Fibroblast of skin of abdomen (primary cell): ENCODE measurements at regions not wholly inside any gene's neighbourhood (a gene's known extent, or its start where the extent isn't known, plus 50 kb on each side); places are given as distances from the start of the nearest gene placed in this dataset.
"Not testable (repeated sequence)": the region's sequence is repeated elsewhere in the genome, so short reads cannot be mapped to it uniquely, and the experiment has no call there.

Source experiments
- DNase-seq: peaks from one replicate; pipeline ENCODE4 v3.0.0-alpha.2; 2013

DNA sequence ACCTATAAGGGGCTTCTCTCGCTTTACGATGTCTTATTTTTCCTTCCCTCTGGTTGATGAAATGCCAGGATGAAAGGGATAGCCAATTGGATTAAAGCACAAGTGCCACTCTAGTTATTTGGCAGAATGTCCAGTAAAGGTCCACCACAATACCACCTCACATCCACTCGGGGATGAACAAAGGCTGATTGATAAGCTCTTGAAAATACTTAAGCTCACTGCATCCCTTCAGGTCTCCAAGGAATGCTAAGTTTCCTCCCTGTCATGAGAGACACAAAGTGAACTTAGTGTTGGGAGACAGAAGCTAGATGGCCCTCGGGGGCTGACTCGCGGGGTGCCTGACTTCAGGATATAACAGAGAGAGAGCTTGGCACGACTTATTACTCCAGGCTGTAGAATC, 185.9 kb upstream of the ZNF644 start:
- not testable (repeated sequence) for DNase-seq

DNA sequence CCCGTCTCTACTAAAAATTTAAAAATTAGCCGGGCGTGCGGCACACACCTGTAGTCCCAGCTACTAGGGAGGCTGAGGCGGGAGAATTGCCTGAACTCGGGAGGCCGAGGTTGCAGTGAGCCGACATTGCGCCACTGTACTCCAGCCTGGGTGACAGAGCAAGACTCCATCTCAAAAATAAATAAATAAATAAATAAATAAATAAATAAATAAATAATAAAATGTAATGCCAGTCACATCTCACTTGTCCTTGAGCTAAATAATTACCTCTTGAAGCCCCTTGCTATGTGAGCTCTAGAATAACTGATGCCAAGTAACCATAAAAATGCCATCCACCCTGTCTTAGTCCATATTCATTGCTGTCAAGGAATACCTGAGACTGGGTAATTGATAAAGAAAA, 182.3 kb upstream of the ZNF644 start:
- DNase-seq, result not testable (repeated sequence)

- DNase-seq, result no peak
Measured at GRCh38 chr1:91201694-91202093, 179.9 kb upstream of the ZNF644 start.

- DNase-seq, result no peak
Measured at GRCh38 chr1:91201176-91201575, 179.3 kb upstream of the ZNF644 start.

DNA sequence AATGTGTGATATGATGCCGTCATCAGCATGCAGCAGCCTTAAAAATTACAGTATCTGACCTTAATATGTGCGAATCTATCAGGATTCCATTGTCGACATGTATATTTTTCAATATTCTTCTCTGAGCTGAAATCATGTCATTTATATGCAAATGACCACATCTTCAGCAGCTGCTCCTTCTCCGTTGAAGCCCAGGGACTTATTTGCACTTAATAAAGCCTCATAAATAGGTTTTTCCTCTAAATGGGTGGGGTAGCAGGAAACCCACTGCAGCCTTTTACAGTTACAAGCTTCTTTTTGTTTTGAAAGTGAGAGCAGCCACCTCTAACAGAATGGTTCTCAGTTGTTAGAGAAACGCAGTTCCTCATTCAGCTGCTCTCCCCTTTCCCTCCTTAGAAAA, 178.8 kb upstream of the ZNF644 start:
- DNase-seq, result no peak

GRCh38 chr1:91199988-91200387, 178.2 kb upstream of the ZNF644 start:
- DNase-seq, result no peak

DNA sequence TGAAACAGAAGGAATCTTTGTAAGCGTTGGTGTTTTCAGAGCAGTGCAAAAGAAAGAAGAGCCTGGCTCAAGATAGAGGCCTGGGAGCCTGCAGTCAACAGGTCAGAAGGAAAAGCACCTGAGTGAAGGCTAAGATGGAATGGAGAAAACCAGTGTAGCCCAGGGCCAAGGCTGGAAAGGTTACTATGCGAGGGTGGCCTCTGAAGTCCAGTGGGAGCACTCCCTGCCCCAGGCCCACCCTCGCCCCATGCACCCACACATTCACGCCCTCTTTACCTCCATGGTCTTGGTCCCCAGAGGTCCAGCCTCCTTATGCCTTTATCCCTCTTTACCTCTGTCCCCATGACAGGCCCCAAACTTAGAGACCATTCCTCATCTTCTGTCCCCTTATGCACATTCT, 169.2 kb upstream of the ZNF644 start:
- no peak for DNase-seq

- DNase-seq, result no peak
Measured at GRCh38 chr1:91189096-91189495, 167.3 kb upstream of the ZNF644 start.

DNA sequence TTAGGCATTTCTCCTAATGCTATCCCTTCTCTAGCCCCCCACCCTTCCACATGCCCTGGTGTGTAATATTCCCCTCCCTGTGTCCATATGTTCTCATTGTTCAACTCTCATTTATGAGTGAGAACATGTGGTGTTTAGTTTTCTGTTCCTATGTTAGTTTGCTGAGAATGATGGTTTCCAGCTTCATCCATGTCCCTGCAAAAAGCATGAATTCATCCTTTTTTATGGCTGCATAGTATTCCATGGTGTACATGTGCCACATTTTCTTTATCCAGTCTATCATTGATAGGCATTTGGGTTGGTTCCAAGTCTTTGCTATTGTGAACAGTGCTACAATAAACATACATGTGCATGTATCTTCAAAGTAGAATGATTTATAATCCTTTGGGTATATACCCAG, 161.0 kb upstream of the ZNF644 start:
- not testable (repeated sequence) for DNase-seq

DNA sequence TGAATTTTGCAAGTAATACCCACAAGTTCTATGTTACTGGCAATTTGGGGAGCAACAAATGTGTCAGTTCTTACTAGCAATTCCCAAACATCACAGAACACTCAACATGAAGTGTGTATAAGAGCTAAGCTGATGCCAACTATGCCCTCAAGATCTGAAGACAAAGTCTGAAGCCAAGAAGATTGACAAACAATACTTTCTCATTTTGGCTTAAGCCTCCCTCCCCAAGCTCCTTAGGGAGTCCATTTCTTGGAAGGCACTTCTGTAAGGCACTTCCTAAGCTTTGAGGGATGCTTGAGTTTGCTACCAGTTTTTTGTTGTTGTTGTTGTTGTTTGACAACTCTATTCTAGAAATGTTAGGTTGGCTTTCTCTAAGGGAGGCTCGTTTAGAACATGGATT, 154.4 kb upstream of the ZNF644 start:
- no peak for DNase-seq

- no peak for DNase-seq
Measured at GRCh38 chr1:91174734-91175133, 152.9 kb upstream of the ZNF644 start.

DNA sequence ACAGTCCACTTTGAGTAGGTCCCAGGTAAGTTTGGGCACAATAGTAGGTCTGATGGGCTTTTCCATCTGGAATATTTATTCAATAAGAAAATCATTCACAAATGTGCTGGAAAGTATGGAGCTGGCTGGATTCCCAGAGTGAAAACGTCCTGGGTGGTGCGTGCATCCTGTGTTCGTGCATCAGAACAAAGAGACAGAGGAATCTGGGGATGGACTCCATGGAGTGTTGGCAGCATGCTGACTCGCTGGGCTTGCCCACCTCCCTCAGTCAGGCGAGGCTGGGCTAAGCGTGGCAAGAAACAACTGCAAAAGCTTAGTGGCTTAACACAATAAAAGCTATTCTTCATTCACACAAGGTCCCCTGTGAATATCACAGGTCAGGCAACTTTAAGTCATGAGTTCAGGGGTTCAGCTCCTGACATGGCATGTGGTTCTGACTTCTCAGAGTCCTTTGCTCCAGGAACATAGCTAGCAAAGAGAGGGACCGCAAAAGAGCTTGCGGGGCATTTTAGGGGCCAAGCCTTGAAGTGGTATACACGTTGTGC, 151.6 kb upstream of the ZNF644 start:
- peak; percentile 72 for DNase-seq

GRCh38 chr1:91172541-91172940, 150.7 kb upstream of the ZNF644 start:
- DNase-seq, result no peak

DNA sequence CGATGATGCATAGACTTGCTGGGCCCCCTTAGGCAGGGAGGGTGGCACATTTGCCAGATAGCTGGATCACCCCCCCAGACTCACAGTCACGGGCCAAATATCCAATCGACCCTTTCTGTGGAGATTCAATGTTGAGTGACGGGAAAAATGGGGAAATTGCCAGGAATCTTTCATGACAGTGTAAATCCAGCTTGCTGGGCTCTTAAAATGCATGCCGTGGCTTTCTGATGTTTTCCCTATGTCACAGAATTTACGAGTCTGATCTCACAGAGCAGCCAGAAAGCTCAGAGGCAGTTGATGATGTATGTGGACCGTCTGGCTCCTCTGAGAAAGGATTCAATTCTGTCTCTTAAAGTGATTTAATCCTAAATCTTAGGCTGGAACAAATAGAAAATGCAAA, 150.1 kb upstream of the ZNF644 start:
- DNase-seq, result peak; percentile 86

DNA sequence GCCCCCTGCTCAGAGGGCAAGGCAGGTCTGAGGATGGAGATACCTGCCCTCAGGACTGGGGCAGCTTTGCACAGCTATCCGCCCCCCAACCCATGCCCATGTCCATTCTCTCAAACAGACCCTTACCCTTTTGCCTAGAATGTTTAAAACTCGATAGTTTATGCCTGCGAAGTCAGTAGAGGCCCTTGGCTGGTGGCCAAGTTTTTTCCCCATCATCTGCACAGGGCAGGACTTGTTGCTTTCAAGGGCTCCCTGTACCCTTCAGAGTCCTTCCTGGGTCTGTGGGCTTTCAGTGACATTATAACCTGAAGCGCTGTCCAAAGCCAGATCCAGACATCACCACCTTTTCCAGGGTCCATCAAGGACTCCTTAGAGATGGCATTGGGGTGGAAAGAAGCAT, 148.7 kb upstream of the ZNF644 start:
- DNase-seq, result no peak

DNA sequence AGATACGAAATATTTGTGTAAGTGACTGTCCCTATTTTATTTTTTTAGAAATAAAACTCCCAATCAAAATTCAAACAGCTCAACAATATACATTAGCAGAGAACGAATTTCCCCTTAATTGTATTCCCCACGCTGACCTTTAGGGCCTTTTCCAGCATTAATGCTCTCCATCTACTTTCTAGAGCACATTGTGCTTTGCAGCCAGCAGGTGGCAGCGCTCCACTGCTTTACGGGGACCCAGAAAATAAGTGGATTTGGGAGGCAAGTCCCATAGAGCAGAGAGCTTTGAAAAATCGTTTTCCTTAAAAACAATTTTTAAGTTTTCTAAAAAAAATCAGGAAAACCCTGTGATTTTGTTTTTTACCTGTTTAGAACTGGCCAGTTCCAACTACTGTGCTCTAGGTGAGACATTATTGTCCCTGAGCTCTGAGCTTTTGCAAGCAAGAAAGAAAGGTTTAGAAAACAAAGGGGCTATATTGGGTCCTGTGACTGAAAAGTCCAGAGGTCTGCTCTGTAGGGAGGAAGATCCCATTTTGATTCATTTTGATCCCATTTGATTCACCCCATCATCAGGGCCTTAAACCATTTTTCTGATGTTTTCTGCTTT, 144.4 kb upstream of the ZNF644 start:
- DNase-seq, result peak; percentile 61

- DNase-seq, result peak; percentile 53
Measured at GRCh38 chr1:91165033-91165654, 143.3 kb upstream of the ZNF644 start.

- no peak for DNase-seq
Measured at GRCh38 chr1:91162613-91163012, 140.8 kb upstream of the ZNF644 start.

- DNase-seq, result no peak
Measured at GRCh38 chr1:91161749-91162148, 139.9 kb upstream of the ZNF644 start.

DNA sequence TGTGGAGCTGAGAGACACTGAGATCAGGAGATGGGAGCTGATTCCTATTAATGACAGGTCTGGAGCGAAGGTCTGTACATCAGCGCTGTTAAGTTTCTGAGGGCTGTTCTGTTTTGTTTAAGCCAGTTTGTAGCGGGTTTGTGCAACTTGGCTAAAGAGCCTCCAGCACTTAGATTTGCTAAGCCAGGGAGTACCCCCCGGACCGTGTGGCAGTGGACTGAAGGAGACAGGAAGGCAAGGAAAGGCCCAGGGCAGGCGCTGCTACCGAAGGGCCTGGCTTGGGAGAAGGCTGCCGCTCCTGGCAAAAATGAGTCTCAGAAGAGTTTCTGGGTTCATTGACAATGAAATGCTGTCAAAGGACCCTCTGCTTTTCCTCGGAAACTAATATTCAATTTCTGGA, 139.3 kb upstream of the ZNF644 start:
- no peak for DNase-seq

- DNase-seq, result no peak
Measured at GRCh38 chr1:91160363-91161075, 138.7 kb upstream of the ZNF644 start.

DNA sequence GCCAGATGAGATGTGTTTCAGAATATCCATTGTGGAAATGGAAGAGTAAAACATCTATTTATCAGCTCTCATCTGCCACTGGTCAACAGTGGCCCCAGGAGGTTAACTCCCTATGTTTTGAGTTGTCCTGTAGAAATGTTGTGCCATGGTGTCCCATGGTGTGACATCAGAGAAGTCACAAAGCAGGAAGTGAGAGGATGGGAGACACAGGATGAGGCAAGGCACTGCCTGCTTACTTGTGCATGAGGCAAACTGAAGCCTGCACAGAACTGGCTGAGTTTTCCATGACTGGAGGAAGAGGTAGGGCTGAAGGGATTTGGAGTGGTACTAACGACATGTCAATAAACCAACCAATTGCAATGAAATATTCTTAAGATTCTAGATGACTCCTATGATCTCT, 131.5 kb upstream of the ZNF644 start:
- no peak for DNase-seq

DNA sequence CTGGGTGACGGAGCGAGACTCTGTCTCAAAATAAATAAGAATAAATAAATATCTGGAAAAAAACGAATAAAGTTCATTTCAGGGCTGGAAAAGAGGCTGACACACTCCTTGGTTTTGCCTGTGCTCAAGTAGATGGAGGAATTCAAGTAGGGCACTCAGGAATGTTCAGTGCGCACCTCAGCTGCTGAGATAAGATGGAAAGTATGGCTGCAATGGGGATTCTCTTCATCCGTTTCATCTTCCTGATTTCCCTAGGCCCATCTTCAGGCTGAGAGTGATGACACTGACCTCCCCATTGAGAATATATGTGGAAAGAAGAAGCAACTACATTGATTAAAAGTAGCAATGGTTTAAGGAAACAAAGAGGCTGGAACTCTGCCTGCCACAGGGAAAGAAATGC, 130.5 kb upstream of the ZNF644 start:
- no peak for DNase-seq

GRCh38 chr1:91151702-91152101, 129.9 kb upstream of the ZNF644 start:
- DNase-seq, result no peak
